Fibroblast of skin of back (primary cell): ENCODE measurements at regions not wholly inside any gene's neighbourhood (a gene's known extent, or its start where the extent isn't known, plus 50 kb on each side); places are given as distances from the start of the nearest gene placed in this dataset.
"Not testable (repeated sequence)": the region's sequence is repeated elsewhere in the genome, so short reads cannot be mapped to it uniquely, and the experiment has no call there.

Source experiments
- DNase-seq: peaks from one replicate; pipeline ENCODE4 v3.0.0-alpha.2; 2013

DNA sequence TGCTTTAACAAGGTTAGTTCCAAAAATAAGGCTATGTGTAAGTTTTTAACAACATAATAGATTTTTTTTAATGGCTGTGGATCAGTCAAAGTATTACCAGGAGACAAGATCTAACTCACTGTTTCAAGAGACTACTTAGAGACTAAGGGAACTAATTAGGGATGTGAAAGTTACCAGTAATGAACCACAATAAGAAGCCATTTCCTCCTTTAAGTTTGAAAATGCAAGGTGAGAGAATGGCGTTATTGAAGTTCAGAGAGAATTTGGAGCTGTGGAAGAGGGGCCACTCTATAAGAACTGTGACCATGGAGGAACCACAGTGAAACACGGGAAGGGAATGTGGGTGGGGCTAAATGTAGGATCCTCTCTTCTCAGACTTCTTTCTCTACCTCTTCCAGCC lies 624.2 kb downstream of the GLUD2 start:
- no peak for DNase-seq

DNA sequence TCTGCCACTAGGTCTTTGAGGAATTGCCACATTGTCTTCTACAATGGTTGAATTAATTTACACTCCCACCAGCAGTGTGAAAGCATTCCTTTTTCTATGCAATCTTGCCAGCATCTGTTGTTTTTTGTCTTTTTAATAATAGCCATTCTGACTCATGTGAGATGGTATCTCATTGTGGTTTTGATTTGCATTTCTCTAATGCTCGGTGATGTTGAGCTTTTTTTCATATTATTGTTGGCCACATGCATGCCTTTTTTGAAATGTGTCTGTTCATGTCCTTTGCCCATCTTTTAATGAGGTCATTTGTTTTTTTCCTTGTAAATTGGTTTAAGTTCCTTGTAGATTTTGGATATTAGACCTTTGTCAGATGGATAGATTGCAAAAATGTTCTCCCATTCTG lies 661.8 kb downstream of the GLUD2 start:
- peak; percentile 65 for DNase-seq

DNA sequence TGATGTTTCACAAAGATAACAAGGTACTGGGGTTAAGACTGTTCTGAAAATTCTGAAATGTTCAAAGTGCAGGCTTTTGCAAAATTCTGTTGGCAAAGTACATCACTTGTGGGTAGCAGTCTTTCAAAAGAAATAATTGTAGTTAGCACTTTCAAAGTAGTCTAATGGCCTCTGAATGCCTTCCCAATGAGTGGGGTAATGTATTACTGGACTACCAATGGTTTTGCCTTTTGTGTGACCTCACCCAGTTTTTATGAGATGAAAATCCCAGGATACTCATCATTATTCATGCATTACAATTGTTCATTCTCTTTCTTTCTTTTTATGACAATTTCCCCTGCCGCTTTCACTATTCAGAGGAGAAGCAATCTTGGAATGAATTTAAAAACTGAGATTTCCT lies 686.1 kb downstream of the GLUD2 start:
- no peak for DNase-seq

DNA sequence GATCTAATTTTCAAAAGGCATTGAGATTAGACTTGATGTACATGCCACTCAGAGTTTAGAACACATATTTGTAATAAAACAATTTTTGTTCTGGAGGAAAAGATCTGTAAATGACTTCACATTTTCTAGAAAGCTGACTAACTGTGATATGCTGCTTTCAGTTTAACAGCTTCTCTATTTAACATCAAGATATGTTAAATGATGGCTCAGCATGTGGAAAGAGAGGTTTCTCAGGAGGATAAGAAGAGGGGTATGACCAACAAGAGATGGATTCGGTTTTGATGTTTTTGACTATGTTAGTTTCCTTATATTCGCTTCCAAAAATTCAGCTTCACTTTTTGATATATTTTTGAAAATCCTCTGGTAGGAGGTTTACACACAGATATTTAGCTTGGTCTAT lies 698.7 kb downstream of the GLUD2 start:
- DNase-seq = no peak

DNA sequence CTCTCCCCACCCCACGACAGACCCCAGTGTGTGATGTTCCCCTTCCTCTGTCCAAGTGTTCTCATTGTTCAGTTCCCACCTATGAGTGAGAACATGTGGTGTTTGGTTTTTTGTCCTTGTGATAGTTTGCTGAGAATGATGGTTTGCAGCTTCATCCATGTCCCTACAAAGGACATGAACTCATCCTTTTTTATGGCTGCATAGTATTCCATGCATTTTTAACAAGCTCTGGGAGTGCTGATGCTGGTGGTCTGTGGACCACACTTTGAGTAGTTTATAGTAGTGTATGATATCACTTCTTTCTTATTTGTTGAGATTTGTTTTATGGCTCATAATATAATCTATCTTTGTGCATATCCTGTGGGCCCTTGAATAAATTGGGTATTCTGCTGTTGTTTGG lies 706.2 kb downstream of the GLUD2 start:
- DNase-seq = not testable (repeated sequence)

DNA sequence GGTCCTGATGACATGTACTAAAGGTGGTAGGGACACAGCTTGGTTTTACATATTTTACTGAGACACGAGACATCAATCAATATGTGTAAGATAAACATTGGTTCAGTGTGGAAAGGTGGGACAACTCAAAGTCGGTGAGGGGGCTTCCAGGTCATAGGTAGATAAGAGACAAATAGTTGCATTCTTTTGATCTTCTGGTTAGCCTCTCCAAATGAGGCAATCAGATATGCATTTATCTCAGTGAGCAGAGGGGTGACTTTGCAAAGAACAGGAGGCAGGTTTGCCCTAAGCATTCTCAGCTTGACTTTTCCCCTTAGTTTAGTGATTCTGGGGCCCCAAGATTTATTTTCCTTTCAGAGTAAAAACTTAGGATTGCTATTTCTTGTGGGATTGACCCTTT lies 706.9 kb downstream of the GLUD2 start:
- DNase-seq = no peak

DNA sequence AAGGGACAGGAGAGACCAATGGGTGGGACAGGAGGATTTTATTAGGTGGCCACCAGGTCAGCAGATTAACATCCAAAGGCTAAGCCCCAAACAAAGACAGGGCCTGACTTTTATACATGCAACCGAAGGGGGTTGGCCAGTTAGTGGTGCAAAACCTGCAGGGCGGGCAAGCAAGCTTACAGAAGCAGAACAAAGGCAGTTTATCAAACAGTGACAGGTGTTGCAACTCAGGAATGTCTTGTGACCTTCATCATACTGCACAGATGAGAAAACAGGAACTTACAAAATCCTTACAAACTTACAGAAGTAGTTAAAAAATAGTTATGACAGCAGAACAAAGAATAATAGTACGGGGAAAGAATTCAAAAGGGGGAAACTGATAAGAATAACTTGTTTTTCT lies 708.1 kb downstream of the GLUD2 start:
- DNase-seq = no peak

DNA sequence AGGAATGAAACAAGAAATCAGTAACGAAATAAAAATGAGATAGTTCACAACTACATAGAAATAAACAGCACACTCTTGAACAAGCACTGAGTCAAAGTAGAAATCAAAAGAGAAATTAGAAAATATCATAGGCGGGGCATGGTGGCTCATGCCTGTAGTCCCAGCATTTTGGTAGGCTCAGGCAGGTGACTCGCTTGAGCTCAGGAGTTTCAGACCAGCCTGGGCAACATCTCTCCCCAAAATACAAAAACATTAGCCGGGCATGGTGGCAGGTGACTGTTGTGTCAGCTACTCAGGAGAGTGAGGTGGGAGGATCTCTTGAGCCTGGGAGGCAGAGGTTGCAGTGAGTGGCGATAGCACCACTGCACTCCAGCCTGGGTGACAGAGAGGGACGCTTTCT lies 714.4 kb downstream of the GLUD2 start:
- DNase-seq = no peak

DNA sequence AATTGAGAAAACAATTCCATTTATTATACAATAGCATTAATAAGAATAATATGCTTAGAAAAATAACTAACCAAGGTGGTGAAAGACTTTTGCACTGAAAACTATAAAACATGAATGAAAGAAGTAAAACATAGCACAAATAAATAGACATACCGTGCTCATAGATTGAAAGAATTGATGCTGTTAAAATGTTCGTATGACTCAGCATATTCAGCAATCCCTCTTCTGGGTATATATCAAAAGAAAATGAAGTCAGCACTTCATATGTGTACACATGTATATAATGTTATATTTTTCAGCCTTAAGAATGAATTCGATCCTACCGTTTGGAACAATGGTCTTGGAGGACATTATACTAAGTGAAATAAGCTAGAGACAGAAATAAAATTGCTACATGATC lies 716.3 kb downstream of the GLUD2 start:
- no peak for DNase-seq

DNA sequence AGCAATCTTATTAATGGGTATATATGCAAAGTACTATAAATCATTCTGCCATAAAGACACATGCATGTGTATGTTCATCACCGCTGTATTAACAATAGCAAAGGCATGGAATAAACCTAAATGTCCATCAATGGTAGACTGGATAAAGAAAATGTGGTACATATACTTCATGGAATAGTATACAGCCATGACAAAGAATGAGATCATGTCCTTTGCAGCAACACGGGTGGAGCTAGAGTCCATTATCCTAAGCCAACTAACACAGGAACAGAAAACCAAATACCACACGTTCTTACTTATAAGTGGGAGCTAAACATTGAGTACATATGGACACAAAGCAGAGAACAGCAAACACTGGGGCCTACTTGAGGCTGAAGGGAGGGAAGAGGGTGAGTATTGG lies 720.8 kb downstream of the GLUD2 start:
- DNase-seq = not testable (repeated sequence)

DNA sequence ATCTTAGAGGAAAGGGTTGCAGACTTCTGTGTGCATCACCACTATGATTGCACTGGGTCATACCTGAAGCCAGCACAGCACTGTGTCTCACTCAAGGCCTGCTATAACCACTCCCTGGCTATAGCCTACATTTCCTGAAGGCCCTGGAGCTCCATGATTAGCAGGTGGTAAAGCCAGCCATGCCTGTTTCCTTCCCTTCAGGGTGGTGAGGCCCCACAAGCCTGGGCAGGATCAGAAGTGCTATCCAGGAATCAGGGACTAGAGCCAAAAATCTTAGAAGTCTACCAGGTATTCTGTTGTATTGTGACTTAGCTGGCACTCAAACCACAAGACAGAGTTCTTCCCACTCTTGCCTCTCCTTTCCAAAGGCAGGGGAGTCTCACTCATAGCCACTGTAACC lies 734.6 kb downstream of the GLUD2 start:
- no peak for DNase-seq

DNA sequence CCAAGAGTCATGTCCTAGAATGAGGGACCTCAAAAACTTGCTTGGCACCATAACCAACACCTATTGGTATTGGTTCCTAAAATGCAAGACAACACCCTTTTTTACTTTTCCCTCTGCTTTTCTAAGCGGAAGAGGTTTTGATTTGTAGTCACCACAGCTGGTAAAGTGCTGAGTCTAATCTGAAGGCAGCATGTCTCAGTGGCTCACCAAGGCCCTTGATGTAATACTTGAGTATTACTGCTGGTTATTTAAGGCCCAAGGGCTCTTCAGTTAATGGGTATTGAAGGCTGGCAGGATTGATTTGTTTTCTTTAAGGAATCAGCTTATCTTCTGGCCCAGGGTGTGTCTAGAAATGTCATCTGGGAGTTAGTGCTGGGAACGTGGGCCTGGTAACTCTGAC lies 735.1 kb downstream of the GLUD2 start:
- no peak for DNase-seq

DNA sequence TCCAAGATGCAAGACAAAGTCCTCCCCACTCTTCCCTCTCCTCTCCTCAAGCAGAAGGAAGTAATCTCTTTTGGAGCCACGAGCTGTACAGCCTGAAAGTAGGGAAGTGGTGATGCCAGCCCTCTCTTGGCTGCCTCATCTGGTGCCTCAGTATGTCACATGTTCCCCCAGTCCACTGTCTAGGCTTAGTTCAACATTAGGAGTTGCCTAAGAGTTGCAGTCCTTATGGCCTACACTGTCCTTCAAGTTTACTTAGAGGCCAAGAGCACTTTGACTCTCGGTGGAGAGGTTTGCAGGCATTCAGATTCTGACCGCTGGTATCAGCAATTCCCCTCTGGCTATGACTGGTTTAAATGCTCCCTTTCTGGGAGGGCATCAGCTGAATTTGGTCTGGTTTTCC lies 735.6 kb downstream of the GLUD2 start:
- no peak for DNase-seq

DNA sequence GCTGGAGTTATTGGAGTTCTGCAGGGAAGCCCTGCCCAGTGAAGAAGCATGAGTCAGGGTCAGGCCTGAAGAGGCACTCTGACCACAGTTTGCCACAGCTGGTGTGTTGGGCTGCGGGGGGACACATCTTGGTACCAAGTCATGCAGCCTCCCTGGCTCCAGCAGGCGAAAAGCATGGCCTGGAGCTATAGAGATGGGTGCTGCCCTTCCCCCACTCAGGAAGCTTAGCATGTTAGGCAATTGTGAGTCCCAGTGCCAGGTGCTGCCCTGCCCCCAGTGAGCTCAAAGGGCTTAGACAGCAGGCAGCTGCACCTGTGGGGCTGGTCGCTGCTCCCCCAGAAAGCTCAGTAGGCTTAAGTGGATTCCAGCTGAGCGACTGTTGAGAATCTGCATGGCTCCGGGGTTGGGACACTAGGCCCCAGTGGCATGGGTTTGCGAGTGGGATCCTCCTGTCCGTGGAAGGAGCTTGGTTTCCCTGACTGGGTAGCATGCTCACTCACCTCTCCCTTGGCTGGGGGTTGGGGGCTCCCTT lies 755.5 kb downstream of the GLUD2 start:
- no peak for DNase-seq

DNA sequence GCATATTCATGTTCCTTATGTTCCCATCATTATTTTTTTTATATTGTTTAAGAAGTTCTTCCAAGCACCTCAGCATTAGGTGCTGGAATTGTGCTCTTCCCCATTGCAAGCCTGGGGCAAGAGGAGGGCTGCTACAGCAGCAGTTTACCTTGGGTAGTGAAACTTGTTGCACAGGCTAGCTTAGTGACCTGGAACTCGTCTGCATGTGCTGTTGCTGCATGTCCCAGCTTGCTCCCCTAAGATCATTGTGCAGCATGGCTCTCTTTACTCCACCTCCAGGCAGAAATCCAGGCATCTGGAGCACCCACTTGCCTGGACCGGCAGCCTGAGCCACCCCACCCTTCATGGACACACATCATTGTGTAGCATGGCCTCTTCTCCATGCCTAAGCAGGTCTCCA lies 776.0 kb downstream of the GLUD2 start:
- DNase-seq = no peak

DNA sequence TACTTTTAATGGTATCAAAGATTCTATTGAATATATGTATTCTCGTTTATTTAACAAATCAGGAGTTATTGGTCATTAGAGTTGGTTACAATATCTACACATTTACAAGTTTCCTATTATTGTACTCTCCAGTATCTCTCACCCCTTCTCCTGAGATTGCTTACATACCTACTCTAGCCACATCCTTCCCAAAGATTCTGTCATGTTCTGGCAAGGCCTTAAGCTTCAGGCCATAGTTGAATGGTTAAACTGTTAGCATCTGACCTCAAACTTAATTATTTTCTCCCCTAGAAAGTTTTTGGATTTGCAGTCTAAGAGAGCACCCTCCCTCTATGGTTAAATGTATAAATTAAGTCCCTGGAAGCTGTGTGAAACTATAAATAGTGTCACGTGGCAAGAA lies 784.2 kb downstream of the GLUD2 start:
- peak; percentile 12 for DNase-seq

DNA sequence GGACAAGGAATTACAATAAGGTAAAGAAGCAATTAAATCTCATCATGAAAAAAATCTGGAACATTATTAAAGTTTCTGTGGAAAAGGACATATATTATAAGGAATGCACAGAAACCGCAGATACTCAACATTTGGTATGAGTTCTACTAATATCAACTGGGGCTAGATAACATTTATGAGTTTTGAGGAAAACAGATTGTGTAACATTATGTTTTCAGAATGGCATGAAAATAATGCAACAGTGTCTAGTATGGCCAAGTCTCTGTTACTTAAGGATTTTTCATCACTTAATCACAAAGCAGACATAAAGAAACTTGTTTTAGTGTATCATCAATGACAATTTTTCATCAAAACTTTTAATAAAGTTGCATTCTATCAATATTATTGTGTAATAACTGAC lies 785.0 kb downstream of the GLUD2 start:
- peak; percentile 3 for DNase-seq

DNA sequence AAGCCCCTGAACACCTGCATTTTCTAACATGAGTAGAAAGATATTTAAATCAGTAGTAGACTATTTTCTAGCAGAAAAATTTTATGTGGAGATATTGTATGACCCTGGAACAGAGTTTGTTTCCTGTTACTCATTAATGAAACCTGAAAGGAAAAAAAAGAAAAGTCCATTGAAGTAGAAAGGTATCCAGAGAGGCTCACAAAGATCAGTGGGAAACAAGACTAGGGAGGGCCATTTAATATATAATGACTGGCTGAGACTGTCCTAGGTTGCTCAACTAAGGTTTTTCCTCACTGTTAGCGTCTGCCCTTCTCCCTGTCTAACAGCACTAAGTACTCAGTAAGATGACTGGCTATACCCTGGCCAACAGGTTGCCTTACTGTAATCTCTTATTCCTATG lies 788.6 kb downstream of the GLUD2 start:
- no peak for DNase-seq

DNA sequence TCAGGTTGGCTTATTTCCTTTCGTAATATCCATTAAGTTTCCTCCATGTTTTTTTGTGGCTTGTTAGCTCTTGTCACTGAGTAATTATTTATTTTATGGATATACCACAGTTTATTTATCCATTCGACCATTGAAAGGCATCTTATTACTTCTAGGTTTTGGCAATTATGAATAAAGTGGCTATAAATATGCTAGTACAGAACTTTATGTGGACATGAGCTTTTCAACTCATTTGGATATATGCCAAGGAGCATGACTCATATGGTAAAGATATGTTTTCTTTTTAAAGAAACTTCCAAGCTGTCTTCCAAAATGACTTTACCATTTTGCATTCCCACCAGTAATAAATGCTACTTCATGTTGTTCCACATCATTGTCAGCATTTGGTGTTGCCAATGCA lies 803.6 kb downstream of the GLUD2 start:
- DNase-seq = peak; percentile 66

DNA sequence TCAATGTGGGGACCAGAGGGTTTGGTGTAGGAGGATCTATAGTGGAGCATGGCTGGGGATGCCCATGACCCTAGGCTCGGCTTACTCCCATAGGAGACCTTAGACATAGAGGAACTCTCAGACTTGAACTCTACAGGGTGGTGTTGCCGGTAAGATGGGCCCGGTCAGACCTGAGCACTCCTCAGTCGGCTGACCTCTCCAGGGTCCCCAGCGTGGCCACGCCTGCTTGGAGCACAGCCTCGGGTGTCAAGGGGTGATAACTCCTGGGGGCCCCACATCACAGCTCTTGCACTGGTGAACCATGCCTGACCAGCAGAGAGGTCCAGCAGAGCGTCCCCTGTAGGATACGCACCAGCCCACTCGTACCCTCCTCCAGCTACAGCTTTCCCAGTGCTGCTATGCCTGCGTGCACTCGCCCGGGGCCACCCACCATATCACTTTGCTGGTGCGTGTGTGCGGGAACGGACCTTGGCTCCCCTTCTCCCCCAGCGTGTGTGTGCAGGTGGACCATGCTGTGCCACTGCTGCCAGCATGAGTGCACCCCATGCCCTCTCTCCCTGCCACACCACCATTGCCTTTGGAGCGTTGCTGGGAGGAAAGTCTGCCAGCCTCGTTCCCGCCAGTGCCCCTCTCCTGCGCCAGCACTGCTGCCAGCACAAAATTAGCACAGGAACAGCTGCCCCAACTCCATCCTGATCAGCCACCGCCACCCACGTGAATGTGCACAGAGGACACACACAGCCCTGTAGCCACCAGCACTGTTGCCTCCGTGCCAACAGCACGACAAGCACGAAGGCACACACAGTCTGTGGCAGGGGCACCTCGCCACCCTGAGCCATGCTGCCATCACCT lies 806.6 kb downstream of the GLUD2 start:
- no peak for DNase-seq

DNA sequence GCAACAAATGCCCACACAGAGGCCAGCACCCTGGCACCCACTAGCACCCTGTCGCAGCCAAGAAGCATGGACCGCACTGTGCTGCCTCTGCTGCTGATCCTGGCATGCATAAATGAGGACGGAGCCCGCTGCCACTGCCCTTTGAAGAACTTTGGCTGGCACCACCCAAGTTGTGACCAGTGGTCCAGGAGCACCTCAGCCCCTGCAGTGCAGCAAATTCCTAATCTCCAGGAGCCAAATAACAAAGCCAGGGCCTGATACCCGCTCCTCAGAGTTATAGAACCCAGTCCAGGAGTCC lies 807.2 kb downstream of the GLUD2 start:
- DNase-seq = no peak

DNA sequence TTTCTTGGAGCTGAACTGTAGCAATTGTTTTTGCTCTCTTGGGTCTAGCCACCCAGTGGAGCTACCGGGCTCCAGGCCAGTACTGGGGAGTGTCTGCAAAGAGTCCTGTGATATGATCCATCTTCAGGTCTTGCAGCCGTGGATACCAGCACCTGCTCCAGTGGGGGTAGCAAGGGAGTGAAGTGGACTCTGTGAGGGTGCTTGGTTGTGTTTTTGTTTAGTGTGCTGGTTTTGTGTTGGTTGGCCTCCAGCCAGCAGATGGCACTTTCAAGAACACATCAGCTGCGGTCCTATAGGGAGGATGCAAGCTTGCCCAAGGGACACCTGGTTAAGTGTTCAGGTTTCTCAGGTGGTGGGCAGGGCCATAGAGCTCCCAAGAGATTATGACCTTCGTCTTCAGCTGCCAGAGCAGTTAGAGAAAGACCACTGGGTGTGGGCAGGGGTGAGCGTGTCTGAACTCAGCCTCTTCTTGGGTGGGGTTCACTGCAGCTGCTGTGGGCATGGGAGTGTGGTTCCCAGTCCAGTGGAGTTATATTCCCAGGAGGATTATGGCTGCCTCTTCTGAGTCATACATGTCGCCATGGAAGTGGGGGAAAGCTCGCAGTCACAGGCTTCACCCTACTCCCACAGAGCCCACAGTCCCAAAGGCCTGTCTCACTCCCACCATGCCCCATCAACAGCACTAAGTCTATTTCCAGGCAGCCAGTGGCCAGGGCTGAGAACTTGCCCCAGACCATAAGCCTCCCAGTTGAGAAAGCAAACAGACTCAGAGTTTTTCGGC lies 811.6 kb downstream of the GLUD2 start:
- peak; percentile 24 for DNase-seq

DNA sequence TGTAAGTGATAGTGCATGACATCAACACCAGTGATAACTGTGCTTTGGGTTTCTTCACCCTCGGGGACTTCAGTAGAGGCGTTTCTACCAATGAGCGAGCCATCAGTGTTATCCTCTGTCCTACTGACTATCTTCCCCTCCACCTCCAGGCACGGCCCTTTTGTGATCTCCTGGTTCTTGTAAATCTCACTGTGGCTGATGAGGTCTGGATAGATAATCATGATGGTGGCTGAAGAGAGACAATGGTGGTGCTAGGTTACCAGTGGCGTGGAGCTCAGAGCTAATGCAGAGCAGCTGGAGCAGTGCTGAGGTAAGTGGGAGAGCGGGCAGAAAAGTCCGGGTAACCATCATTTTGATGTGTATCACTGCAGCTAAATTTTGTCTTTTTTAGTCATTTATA lies 816.6 kb downstream of the GLUD2 start:
- no peak for DNase-seq

DNA sequence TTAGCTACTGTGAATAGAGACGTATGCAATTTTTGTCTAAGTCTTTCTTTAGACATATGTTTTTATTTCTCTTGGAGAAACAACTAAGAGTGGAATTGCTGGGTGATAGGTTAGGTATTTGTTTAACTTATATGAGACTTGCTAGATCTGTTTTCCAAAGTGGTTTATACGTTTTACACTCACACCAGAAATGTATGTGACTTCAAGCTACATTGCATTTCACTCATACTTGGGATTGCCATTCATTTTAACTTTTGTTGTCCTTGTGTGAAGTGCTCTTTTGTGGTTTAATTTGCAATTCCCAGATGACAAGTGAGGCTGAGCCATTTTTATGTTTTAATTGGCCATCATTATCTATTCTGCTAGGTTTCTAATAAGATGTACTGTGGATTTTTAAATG lies 817.2 kb downstream of the GLUD2 start:
- DNase-seq = peak; percentile 64
